ENCODE measurements at regions not wholly inside any gene's neighbourhood (a gene's known extent, or its start where the extent isn't known, plus 50 kb on each side); places are given as distances from the start of the nearest gene placed in this dataset.
"Not testable (repeated sequence)": the region's sequence is repeated elsewhere in the genome, so short reads cannot be mapped to it uniquely, and the experiment has no call there.

GRCh38 chr7:35908331-35909216 is 107.7 kb downstream of the SEPTIN7 start:
- WGBS (ENCODE audit: insufficient coverage): 80% methylated on average over 5 of the region's 11 CpGs
- Histone ChIP-seq H3K9me3 (ENCODE audit: control extremely low read depth in 1 of 5, control insufficient read depth in 4 of 5, insufficient read depth in 2 of 5, low read depth in 1 of 5, low read length in 4 of 5) (no peaks in the 10 kb centered on the region), H3K4me1 (ENCODE audit: control extremely low read depth in 1 of 4, control insufficient read depth in 4 of 4, insufficient read depth in 4 of 4, low read length in 3 of 4) (no peaks in the 10 kb centered on the region), H3K27ac (ENCODE audit: insufficient read depth in 1 of 2, low read depth in 1 of 2, low read length in 2 of 2, poor library complexity in 1 of 2, severe bottlenecking in 2 of 2) (no peak overlapping the region), H3K27me3 (replicated peaks in 2 of 5; ENCODE audit: control insufficient read depth in 4 of 5, insufficient read depth in 5 of 5, low read length in 4 of 5) (no peaks in the 10 kb centered on the region), H3K36me3 (ENCODE audit: control insufficient read depth in 4 of 4, insufficient read depth in 4 of 4, low read length in 3 of 4) (peaks cover 3 to 14% (median 4%) of the 10 kb centered on the region in 4 experiments), H3K4me3 (ENCODE audit: control insufficient read depth in 1 of 7, extremely low read depth in 1 of 7, insufficient read depth in 4 of 7, low read depth in 2 of 7, low read length in 6 of 7) (no peak overlapping the region)
- POLR2A ChIA-PET: no interaction called here
- CTCF ChIA-PET: interaction anchor here (0.7 to 3.7 kb wide), 7 partner anchors 68 to 284 kb away, joined by 3 to 19 read pairs (median 4); no protein-coding TSS in a partner anchor
- DNase-seq: no peak

GRCh38 chr7:35909870-35910357 is 109.1 kb downstream of the SEPTIN7 start:
- peaks cover 3 to 7% (median 4%) of the 10 kb centered on the region in 4 experiments for H3K36me3 ChIP-seq (ENCODE audit: control insufficient read depth in 4 of 4, insufficient read depth in 4 of 4, low read length in 3 of 4)
- H3K27me3 ChIP-seq (replicated peaks in 2 of 5; ENCODE audit: control insufficient read depth in 4 of 5, insufficient read depth in 5 of 5, low read length in 4 of 5): no peaks in the 10 kb centered on the region
- H3K9me3 ChIP-seq (ENCODE audit: control extremely low read depth in 1 of 5, control insufficient read depth in 4 of 5, insufficient read depth in 2 of 5, low read depth in 1 of 5, low read length in 4 of 5): no peaks in the 10 kb centered on the region
- no peak for DNase-seq
- no peak overlapping the region for H3K27ac ChIP-seq (ENCODE audit: insufficient read depth in 1 of 2, low read depth in 1 of 2, low read length in 2 of 2, poor library complexity in 1 of 2, severe bottlenecking in 2 of 2)
- no peaks in the 10 kb centered on the region for H3K4me1 ChIP-seq (ENCODE audit: control extremely low read depth in 1 of 4, control insufficient read depth in 4 of 4, insufficient read depth in 4 of 4, low read length in 3 of 4)
- ChIA-PET CTCF (interaction anchor here (1.3 to 3.7 kb wide), 4 partner anchors 66 to 285 kb away, joined by 3 to 19 read pairs (median 5); no protein-coding TSS in a partner anchor), POLR2A (no interaction called here)
- no peak overlapping the region for H3K4me3 ChIP-seq (ENCODE audit: control insufficient read depth in 1 of 7, extremely low read depth in 1 of 7, insufficient read depth in 4 of 7, low read depth in 2 of 7, low read length in 6 of 7)
- 95% methylated on average over 2 of the region's 4 CpGs for WGBS (ENCODE audit: insufficient coverage)

- 88% methylated on average over 1 of the region's 3 CpGs for WGBS (ENCODE audit: insufficient coverage)
- DNase-seq; H3K4me3 ChIP-seq (ENCODE audit: control insufficient read depth in 1 of 7, extremely low read depth in 1 of 7, insufficient read depth in 4 of 7, low read depth in 2 of 7, low read length in 6 of 7); H3K4me1 ChIP-seq (ENCODE audit: control extremely low read depth in 1 of 4, control insufficient read depth in 4 of 4, insufficient read depth in 4 of 4, low read length in 3 of 4); H3K36me3 ChIP-seq (ENCODE audit: control insufficient read depth in 4 of 4, insufficient read depth in 4 of 4, low read length in 3 of 4); POLR2A ChIA-PET; H3K27ac ChIP-seq (ENCODE audit: insufficient read depth in 1 of 2, low read depth in 1 of 2, low read length in 2 of 2, poor library complexity in 1 of 2, severe bottlenecking in 2 of 2); H3K9me3 ChIP-seq (ENCODE audit: control extremely low read depth in 1 of 5, control insufficient read depth in 4 of 5, insufficient read depth in 2 of 5, low read depth in 1 of 5, low read length in 4 of 5); H3K27me3 ChIP-seq (replicated peaks in 2 of 5; ENCODE audit: control insufficient read depth in 4 of 5, insufficient read depth in 5 of 5, low read length in 4 of 5): not testable (repeated sequence)
- CTCF ChIA-PET: interaction anchor here (0.6 to 2.5 kb wide), 3 partner anchors 74 to 264 kb away, joined by 3 to 6 read pairs (median 4); no protein-coding TSS in a partner anchor
Observed at GRCh38 chr7:35910621-35911020, 109.8 kb downstream of the SEPTIN7 start.

GRCh38 chr7:35913350-35913749 is 112.5 kb downstream of the SEPTIN7 start:
- H3K27me3 ChIP-seq (replicated peaks in 2 of 5; ENCODE audit: control insufficient read depth in 4 of 5, insufficient read depth in 5 of 5, low read length in 4 of 5); H3K9me3 ChIP-seq (ENCODE audit: control extremely low read depth in 1 of 5, control insufficient read depth in 4 of 5, insufficient read depth in 2 of 5, low read depth in 1 of 5, low read length in 4 of 5); H3K36me3 ChIP-seq (ENCODE audit: control insufficient read depth in 4 of 4, insufficient read depth in 4 of 4, low read length in 3 of 4); H3K27ac ChIP-seq (ENCODE audit: insufficient read depth in 1 of 2, low read depth in 1 of 2, low read length in 2 of 2, poor library complexity in 1 of 2, severe bottlenecking in 2 of 2); H3K4me1 ChIP-seq (ENCODE audit: control extremely low read depth in 1 of 4, control insufficient read depth in 4 of 4, insufficient read depth in 4 of 4, low read length in 3 of 4); CTCF ChIA-PET; H3K4me3 ChIP-seq (ENCODE audit: control insufficient read depth in 1 of 7, extremely low read depth in 1 of 7, insufficient read depth in 4 of 7, low read depth in 2 of 7, low read length in 6 of 7); POLR2A ChIA-PET; DNase-seq: not testable (repeated sequence)
- WGBS (ENCODE audit: insufficient coverage): 100% methylated on average over 2 of the region's 2 CpGs

GRCh38 chr7:35914214-35914613 is 113.4 kb downstream of the SEPTIN7 start:
- H3K27ac ChIP-seq (ENCODE audit: insufficient read depth in 1 of 2, low read depth in 1 of 2, low read length in 2 of 2, poor library complexity in 1 of 2, severe bottlenecking in 2 of 2); H3K4me3 ChIP-seq (ENCODE audit: control insufficient read depth in 1 of 7, extremely low read depth in 1 of 7, insufficient read depth in 4 of 7, low read depth in 2 of 7, low read length in 6 of 7); H3K4me1 ChIP-seq (ENCODE audit: control extremely low read depth in 1 of 4, control insufficient read depth in 4 of 4, insufficient read depth in 4 of 4, low read length in 3 of 4); CTCF ChIA-PET; H3K36me3 ChIP-seq (ENCODE audit: control insufficient read depth in 4 of 4, insufficient read depth in 4 of 4, low read length in 3 of 4); POLR2A ChIA-PET; H3K27me3 ChIP-seq (replicated peaks in 2 of 5; ENCODE audit: control insufficient read depth in 4 of 5, insufficient read depth in 5 of 5, low read length in 4 of 5); DNase-seq; H3K9me3 ChIP-seq (ENCODE audit: control extremely low read depth in 1 of 5, control insufficient read depth in 4 of 5, insufficient read depth in 2 of 5, low read depth in 1 of 5, low read length in 4 of 5): not testable (repeated sequence)
- WGBS (ENCODE audit: insufficient coverage): 89% methylated on average over 1 of the region's 1 CpG

- H3K4me3 ChIP-seq (ENCODE audit: control insufficient read depth in 1 of 7, extremely low read depth in 1 of 7, insufficient read depth in 4 of 7, low read depth in 2 of 7, low read length in 6 of 7): not testable (repeated sequence)
- WGBS (ENCODE audit: insufficient coverage): 88% methylated on average over 4 of the region's 6 CpGs
Observed at GRCh38 chr7:35915247-35915955, 114.5 kb downstream of the SEPTIN7 start.

GRCh38 chr7:35918217-35918616 is 117.4 kb downstream of the SEPTIN7 start:
- H3K27ac ChIP-seq (ENCODE audit: insufficient read depth in 1 of 2, low read depth in 1 of 2, low read length in 2 of 2, poor library complexity in 1 of 2, severe bottlenecking in 2 of 2); CTCF ChIA-PET; H3K4me3 ChIP-seq (ENCODE audit: control insufficient read depth in 1 of 7, extremely low read depth in 1 of 7, insufficient read depth in 4 of 7, low read depth in 2 of 7, low read length in 6 of 7); POLR2A ChIA-PET; H3K4me1 ChIP-seq (ENCODE audit: control extremely low read depth in 1 of 4, control insufficient read depth in 4 of 4, insufficient read depth in 4 of 4, low read length in 3 of 4); DNase-seq; H3K36me3 ChIP-seq (ENCODE audit: control insufficient read depth in 4 of 4, insufficient read depth in 4 of 4, low read length in 3 of 4); H3K27me3 ChIP-seq (replicated peaks in 2 of 5; ENCODE audit: control insufficient read depth in 4 of 5, insufficient read depth in 5 of 5, low read length in 4 of 5); H3K9me3 ChIP-seq (ENCODE audit: control extremely low read depth in 1 of 5, control insufficient read depth in 4 of 5, insufficient read depth in 2 of 5, low read depth in 1 of 5, low read length in 4 of 5): not testable (repeated sequence)
- 100% methylated on average over 4 of the region's 10 CpGs for WGBS (ENCODE audit: insufficient coverage)

More at GRCh38 chr7:35915247-35915955, 114.5 kb downstream of the SEPTIN7 start:
- DNase-seq; H3K9me3 ChIP-seq (ENCODE audit: control extremely low read depth in 1 of 5, control insufficient read depth in 4 of 5, insufficient read depth in 2 of 5, low read depth in 1 of 5, low read length in 4 of 5); H3K27me3 ChIP-seq (replicated peaks in 2 of 5; ENCODE audit: control insufficient read depth in 4 of 5, insufficient read depth in 5 of 5, low read length in 4 of 5); H3K4me1 ChIP-seq (ENCODE audit: control extremely low read depth in 1 of 4, control insufficient read depth in 4 of 4, insufficient read depth in 4 of 4, low read length in 3 of 4); POLR2A ChIA-PET; H3K27ac ChIP-seq (ENCODE audit: insufficient read depth in 1 of 2, low read depth in 1 of 2, low read length in 2 of 2, poor library complexity in 1 of 2, severe bottlenecking in 2 of 2); H3K36me3 ChIP-seq (ENCODE audit: control insufficient read depth in 4 of 4, insufficient read depth in 4 of 4, low read length in 3 of 4): not testable (repeated sequence)
- CTCF ChIA-PET: interaction anchor here (1.3 to 2.8 kb wide), 4 partner anchors 56 to 64 kb away, joined by 3 to 15 read pairs (median 7); no protein-coding TSS in a partner anchor
